OCI-LY7 (cell line): ENCODE measurements at regions not wholly inside any gene's neighbourhood (a gene's known extent, or its start where the extent isn't known, plus 50 kb on each side); places are given as distances from the start of the nearest gene placed in this dataset.

Experiments used
- EZH2phosphoT487 ChIP-seq: fragments of 200-600 bp; sonication (generic); IDR thresholded peaks from 2 replicates; pipeline ENCODE4 v1.6.1; 2018; ENCODE audit warnings: low read depth, borderline replicate concordance, mild to moderate bottlenecking, mixed run types, antibody characterized with exemption, low read length, moderate library complexity, mixed read lengths
- TF ChIP-seq, protein P1 (sequence below): fragments of 200-600 bp; sonication (generic); conservative IDR thresholded peaks from 2 replicates; pipeline ENCODE4 v1.5.1; 2014; ENCODE audit warnings: mild to moderate bottlenecking, antibody characterized with exemption, low read length, moderate library complexity, mixed read lengths

DNA sequence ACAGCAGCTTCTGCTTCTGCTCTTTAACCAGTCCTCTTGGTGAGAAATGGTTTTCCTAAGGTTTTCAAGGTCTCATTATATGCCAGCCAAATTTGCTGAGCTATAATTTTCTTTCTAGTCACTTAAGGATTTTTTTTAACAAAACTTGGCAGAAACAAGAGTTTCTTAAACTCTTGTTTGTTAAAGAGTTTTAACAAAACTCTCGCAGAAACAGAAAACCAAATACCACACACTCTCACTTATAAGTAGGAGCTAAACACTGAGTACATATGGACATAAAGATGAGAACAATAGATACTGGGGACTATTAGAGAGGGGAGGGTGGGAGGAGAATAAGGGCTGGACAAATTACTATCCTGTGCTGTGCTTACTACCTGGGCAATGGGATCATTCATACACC, 908.3 kb downstream of the TUSC7 start:
- TF ChIP-seq, protein P1, sequence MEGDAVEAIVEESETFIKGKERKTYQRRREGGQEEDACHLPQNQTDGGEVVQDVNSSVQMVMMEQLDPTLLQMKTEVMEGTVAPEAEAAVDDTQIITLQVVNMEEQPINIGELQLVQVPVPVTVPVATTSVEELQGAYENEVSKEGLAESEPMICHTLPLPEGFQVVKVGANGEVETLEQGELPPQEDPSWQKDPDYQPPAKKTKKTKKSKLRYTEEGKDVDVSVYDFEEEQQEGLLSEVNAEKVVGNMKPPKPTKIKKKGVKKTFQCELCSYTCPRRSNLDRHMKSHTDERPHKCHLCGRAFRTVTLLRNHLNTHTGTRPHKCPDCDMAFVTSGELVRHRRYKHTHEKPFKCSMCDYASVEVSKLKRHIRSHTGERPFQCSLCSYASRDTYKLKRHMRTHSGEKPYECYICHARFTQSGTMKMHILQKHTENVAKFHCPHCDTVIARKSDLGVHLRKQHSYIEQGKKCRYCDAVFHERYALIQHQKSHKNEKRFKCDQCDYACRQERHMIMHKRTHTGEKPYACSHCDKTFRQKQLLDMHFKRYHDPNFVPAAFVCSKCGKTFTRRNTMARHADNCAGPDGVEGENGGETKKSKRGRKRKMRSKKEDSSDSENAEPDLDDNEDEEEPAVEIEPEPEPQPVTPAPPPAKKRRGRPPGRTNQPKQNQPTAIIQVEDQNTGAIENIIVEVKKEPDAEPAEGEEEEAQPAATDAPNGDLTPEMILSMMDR: no peak
- no peak for TF ChIP-seq EZH2phosphoT487
